HG03159 (cell line): ENCODE measurements at regions not wholly inside any gene's neighbourhood (a gene's known extent, or its start where the extent isn't known, plus 50 kb on each side); places are given as distances from the start of the nearest gene placed in this dataset.
A peak's percentile ranks its signal among the peaks of the same experiment; 100 is the strongest.
"Not testable (repeated sequence)": the region's sequence is repeated elsewhere in the genome, so short reads cannot be mapped to it uniquely, and the experiment has no call there.

Experiments used
- ATAC-seq: cut with Tn5 transposase; IDR thresholded peaks from one replicate; pipeline ENCODE4 v1.9.1; 2021; ENCODE audit warnings: mild to moderate bottlenecking, moderate library complexity; ENCODE audit not compliant: unreplicated experiment

- ATAC-seq = no peak
These were observed 167.5 kb upstream of the NAMPT start for GRCh38 chr7:106452031-106452851.

GRCh38 chr7:106451171-106451570 is 166.4 kb upstream of the NAMPT start:
- no peak for ATAC-seq

- no peak for ATAC-seq
These were observed 165.9 kb upstream of the NAMPT start for GRCh38 chr7:106450716-106451115.

- no peak for ATAC-seq
These were observed 164.4 kb upstream of the NAMPT start for GRCh38 chr7:106448992-106449859.

GRCh38 chr7:106448346-106448991 is 163.7 kb upstream of the NAMPT start:
- ATAC-seq = no peak

- no peak for ATAC-seq
These were observed 162.6 kb upstream of the NAMPT start for GRCh38 chr7:106447318-106447847.

- not testable (repeated sequence) for ATAC-seq
These were observed 160.6 kb upstream of the NAMPT start for GRCh38 chr7:106445366-106445765.

GRCh38 chr7:106444068-106444655 is 159.4 kb upstream of the NAMPT start:
- ATAC-seq = no peak

- no peak for ATAC-seq
These were observed 158.4 kb upstream of the NAMPT start for GRCh38 chr7:106443156-106443555.

- ATAC-seq = no peak
These were observed 157.7 kb upstream of the NAMPT start for GRCh38 chr7:106442476-106442875.

GRCh38 chr7:106441343-106441742 is 156.6 kb upstream of the NAMPT start:
- ATAC-seq = not testable (repeated sequence)

- not testable (repeated sequence) for ATAC-seq
These were observed 152.2 kb upstream of the NAMPT start for GRCh38 chr7:106436933-106437332.

GRCh38 chr7:106433377-106433776 is 148.6 kb upstream of the NAMPT start:
- no peak for ATAC-seq

- no peak for ATAC-seq
These were observed 146.0 kb upstream of the NAMPT start for GRCh38 chr7:106430535-106431455.

- no peak for ATAC-seq
These were observed 145.3 kb upstream of the NAMPT start for GRCh38 chr7:106430103-106430502.

GRCh38 chr7:106426803-106427202 is 142.0 kb upstream of the NAMPT start:
- no peak for ATAC-seq

GRCh38 chr7:106425017-106425719 is 140.4 kb upstream of the NAMPT start:
- ATAC-seq = peak; percentile 92

GRCh38 chr7:106424476-106425016 is 139.8 kb upstream of the NAMPT start:
- no peak for ATAC-seq
